Spleen (tissue), 11 donors: ENCODE measurements at regions not wholly inside any gene's neighbourhood (a gene's known extent, or its start where the extent isn't known, plus 50 kb on each side); places are given as distances from the start of the nearest gene placed in this dataset.

ENCODE experiments used
- DNase-seq: peaks from one replicate; pipeline ENCODE4 v3.0.0-alpha.2; 2020
- H3K27ac ChIP-seq, 8 donors: fragments of 200-600 bp; sonication (generic) in 7 of 8; 1 replicate in 4 of 8; 2 replicates in 4 of 8; pipeline versions ENCODE4 v1.5.0 to v1.8.0; 2016 to 2021; ENCODE audit warnings: inconsistent platforms in 4 of 8, mild to moderate bottlenecking in 4 of 8, moderate library complexity in 1 of 8
- H3K27me3 ChIP-seq, 7 donors: fragments of 200-600 bp; sonication (generic) in 6 of 7; replicated peaks in 1 of 7; 1 replicate in 4 of 7; 2 replicates in 3 of 7; pipeline versions ENCODE4 v1.5.0 to v1.8.0; 2016 to 2021; ENCODE audit warnings: inconsistent platforms in 3 of 7, mild to moderate bottlenecking in 1 of 7
- H3K36me3 ChIP-seq, 6 donors: fragments of 200-600 bp; sonication (generic) in 5 of 6; 1 replicate in 4 of 6; 2 replicates in 2 of 6; pipeline versions ENCODE4 v1.5.0 to v1.8.0; 2016 to 2021; ENCODE audit warnings: inconsistent platforms in 2 of 6
- H3K4me1 ChIP-seq, 6 donors: fragments of 200-600 bp; sonication (generic) in 5 of 6; 1 replicate in 3 of 6; 2 replicates in 3 of 6; pipeline versions ENCODE4 v1.5.0 to v1.8.0; 2016 to 2021; ENCODE audit warnings: inconsistent platforms in 3 of 6
- H3K4me3 ChIP-seq, 8 donors: fragments of 200-600 bp; sonication (generic) in 7 of 8; 1 replicate in 4 of 8; 2 replicates in 4 of 8; pipeline versions ENCODE4 v1.5.0 to v1.8.0; 2016 to 2021; ENCODE audit warnings: inconsistent platforms in 4 of 8, mild to moderate bottlenecking in 4 of 8, moderate library complexity in 2 of 8
- H3K9me3 ChIP-seq, 8 donors: fragments of 200-600 bp; sonication (generic) in 7 of 8; 1 replicate in 4 of 8; 2 replicates in 4 of 8; pipeline versions ENCODE4 v1.5.0 to v1.8.0; 2016 to 2021; ENCODE audit warnings: inconsistent platforms in 4 of 8
- CTCF ChIP-seq, 11 experiments: fragments of 200-600 bp in 7 of 11; fragments of 450-650 bp in 4 of 11; sonication (generic) in 4 of 11; IDR thresholded peaks in 8 of 11; conservative IDR thresholded peaks in 3 of 11; 1 replicate in 7 of 11; 2 replicates in 4 of 11; pipeline versions ENCODE4 v1.4.0 to v1.8.0; 2016 to 2021; ENCODE audit warnings: antibody characterized with exemption in 11 of 11, inconsistent platforms in 4 of 11, mild to moderate bottlenecking in 1 of 11
- POLR2A ChIP-seq, 3 donors: fragments of 450-650 bp; IDR thresholded peaks; one replicate each; pipeline ENCODE4 v1.5.1; 2017; ENCODE audit warnings: antibody characterized with exemption in 3 of 3, mild to moderate bottlenecking in 1 of 3
- POLR2AphosphoS5 ChIP-seq, 3 donors: sonication (generic); formaldehyde crosslinking; IDR thresholded peaks; one replicate each; pipeline ENCODE4 v1.5.1; 2017; ENCODE audit warnings: antibody characterized with exemption in 3 of 3
- WGBS, 5 donors: extraction: QIAGEN DNeasy Blood & Tissue Kit in 3 of 5; methylation state at CpG; one replicate each; pipeline versions ENCODE4 v1.1.5 to v1.1.7; 2013 to 2018; 5-methylcytosine and 5-hydroxymethylcytosine counted together
- intact Hi-C: fragments of 100-400 bp; cut with DNase I; formaldehyde crosslinking; loops from one replicate; pipeline ENCODE4 v1.15.0; 2023; ENCODE audit warnings: low total_unique reads
- donor health status: healthy with polysubstance abuse.
- donor health status: DM: no; HTN: no; CAD: no; lungs with moderate emphysema.
- donor health status: DM: no; HTN: no; CAD: no.
- donor health status: Bipolar disorder and iron deficiency.
- donor health status: healthy.
- donor health status: DM: no; HTN: no; CAD: no.
- donor health status: DM: yes; HTN: yes; CAD: no.

- intact Hi-C loops, result no loop called here
- no peaks in the 10 kb centered on the region for H3K36me3 ChIP-seq
- H3K27ac ChIP-seq, result no peak overlapping the region
- no peaks in the 10 kb centered on the region for H3K9me3 ChIP-seq
- no peak for DNase-seq
- no peak overlapping the region for H3K4me3 ChIP-seq
- no peaks in the 10 kb centered on the region for H3K4me1 ChIP-seq
- TF ChIP-seq POLR2AphosphoS5 (IDR thresholded peaks at IDR 0.05) (no peak), CTCF (IDR thresholded peaks at IDR 0.05 in 8 of 11, conservative IDR thresholded peaks at IDR 0.05 in 3 of 11) (no peak), POLR2A (IDR thresholded peaks at IDR 0.05) (no peak)
- 90 to 99% (median 96%) methylated on average over 3 of the region's 3 CpGs for WGBS, 5 donors
- no peaks in the 10 kb centered on the region for H3K27me3 ChIP-seq
These were observed 167.6 kb downstream of the ALDH1A2 start for GRCh38 chr15:57897870-57898269.

- no peak for TF ChIP-seq CTCF (IDR thresholded peaks at IDR 0.05 in 8 of 11, conservative IDR thresholded peaks at IDR 0.05 in 3 of 11)
- TF ChIP-seq POLR2A (IDR thresholded peaks at IDR 0.05), result no peak
- no peak for TF ChIP-seq POLR2AphosphoS5 (IDR thresholded peaks at IDR 0.05)
- WGBS, 5 donors, result 73 to 93% (median 89%) methylated on average over 1 of the region's 1 CpG
- no peak overlapping the region for H3K4me3 ChIP-seq
- H3K27ac ChIP-seq, result no peak overlapping the region
- peaks cover 0 to 6% (median 0%) of the 10 kb centered on the region in 7 donors for H3K27me3 ChIP-seq
- H3K9me3 ChIP-seq, result no peaks in the 10 kb centered on the region
- H3K36me3 ChIP-seq, result no peaks in the 10 kb centered on the region
- no peaks in the 10 kb centered on the region for H3K4me1 ChIP-seq
- DNase-seq, result no peak
- intact Hi-C loops, result no loop called here
These were observed 163.4 kb downstream of the ALDH1A2 start for GRCh38 chr15:57902155-57902554.
